ENCODE measurements at regions not wholly inside any gene's neighbourhood (a gene's known extent, or its start where the extent isn't known, plus 50 kb on each side); places are given as distances from the start of the nearest gene placed in this dataset.

DNA sequence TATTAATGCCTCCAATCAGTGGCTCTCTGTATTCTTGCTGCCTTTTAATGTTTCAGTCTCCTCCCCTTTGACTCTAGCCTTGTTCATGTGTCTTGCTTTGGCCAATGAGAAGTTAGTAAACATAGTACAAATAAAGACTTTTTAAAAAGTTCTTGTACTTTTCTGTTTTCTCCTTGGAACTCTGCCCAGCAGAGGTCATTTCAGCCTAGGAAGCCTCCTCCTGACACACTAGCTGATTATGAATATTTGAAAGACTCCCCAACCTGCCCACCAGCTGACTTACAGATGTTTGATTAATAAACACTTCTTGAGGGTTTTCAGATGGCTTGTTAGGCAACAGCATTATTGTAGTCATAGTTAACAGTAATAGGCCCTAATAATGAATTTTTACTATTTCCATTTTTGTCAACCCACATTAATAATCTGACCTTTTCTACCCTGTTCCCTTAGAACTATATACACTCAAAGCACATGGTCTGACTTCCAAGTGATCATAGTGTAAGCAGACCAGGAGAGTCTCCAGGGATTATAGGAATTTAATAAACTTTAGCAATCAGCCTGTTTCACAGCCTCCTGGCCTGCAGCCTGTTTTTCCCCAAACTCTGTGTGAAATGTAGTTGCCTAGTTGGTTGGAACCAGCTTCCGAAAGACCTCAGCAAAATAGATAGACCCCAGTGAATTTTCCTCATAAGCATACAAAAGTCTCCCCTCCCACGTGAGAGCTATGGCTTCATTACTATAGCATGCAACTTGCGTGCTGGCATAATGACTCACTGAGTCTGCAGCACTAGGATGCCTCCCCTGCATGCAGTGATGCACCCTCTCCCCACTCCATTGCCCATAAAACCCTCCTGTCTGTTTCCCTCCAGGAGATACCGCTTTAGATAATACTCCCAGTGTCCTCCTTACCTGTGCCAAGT lies 670.7 kb upstream of the ZNF804A start:
- TF ChIP-seq, protein P1, sequence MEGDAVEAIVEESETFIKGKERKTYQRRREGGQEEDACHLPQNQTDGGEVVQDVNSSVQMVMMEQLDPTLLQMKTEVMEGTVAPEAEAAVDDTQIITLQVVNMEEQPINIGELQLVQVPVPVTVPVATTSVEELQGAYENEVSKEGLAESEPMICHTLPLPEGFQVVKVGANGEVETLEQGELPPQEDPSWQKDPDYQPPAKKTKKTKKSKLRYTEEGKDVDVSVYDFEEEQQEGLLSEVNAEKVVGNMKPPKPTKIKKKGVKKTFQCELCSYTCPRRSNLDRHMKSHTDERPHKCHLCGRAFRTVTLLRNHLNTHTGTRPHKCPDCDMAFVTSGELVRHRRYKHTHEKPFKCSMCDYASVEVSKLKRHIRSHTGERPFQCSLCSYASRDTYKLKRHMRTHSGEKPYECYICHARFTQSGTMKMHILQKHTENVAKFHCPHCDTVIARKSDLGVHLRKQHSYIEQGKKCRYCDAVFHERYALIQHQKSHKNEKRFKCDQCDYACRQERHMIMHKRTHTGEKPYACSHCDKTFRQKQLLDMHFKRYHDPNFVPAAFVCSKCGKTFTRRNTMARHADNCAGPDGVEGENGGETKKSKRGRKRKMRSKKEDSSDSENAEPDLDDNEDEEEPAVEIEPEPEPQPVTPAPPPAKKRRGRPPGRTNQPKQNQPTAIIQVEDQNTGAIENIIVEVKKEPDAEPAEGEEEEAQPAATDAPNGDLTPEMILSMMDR (conservative IDR thresholded peaks at IDR 0.05): no peak
- H3K27ac ChIP-seq: no peak overlapping the region

GRCh38 chr2:183935005-183935404 lies 663.3 kb upstream of the ZNF804A start:
- TF ChIP-seq, protein P1 (conservative IDR thresholded peaks at IDR 0.05): no peak
- no peak overlapping the region for H3K27ac ChIP-seq

DNA sequence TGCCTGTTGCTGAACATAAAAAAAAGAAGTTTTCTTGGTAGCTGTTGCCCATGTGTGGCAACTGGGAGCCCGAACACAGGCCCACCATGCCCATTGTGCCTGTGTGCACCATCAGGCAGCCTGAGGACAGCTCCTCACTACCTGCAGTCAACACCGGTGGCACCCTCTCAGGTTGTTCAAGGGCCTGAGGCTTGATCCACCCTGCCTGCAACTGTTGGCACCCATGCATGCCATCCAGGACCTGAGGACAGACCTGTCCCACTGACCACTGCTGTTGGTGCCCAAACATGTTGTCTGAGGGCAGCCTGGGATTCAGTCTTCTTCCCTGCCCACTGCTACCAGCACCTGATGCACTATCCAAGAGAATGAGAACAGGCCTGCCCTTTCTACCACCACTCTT lies 661.1 kb upstream of the ZNF804A start:
- TF ChIP-seq, protein P1 (conservative IDR thresholded peaks at IDR 0.05): no peak
- H3K27ac ChIP-seq: no peak overlapping the region

- no peak overlapping the region for H3K27ac ChIP-seq
- TF ChIP-seq, protein P1 (conservative IDR thresholded peaks at IDR 0.05): no peak
Measured at GRCh38 chr2:183946193-183946592, 652.1 kb upstream of the ZNF804A start.

- H3K27ac ChIP-seq: no peak overlapping the region
- TF ChIP-seq, protein P1 (conservative IDR thresholded peaks at IDR 0.05): no peak
Measured at GRCh38 chr2:183948861-183949260, 649.5 kb upstream of the ZNF804A start.

DNA sequence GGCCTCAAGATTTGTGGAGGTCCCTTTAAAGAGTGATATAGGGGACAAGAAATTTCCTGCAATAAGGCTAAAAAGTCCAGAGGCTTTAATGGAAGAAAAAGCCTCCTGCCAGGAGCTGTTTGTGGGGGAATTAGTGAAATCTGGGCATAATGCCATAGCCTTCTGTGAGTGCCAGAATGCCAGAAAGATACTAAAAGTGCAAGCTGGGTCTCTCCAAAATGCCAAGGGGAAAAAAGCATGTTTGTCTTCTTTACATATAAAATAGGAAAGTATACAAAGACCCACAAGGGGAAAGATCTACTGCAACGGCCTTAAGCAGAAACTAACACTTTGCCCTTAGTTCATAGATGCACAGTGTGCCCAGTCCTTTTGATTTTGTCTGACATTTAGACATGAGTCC lies 647.7 kb upstream of the ZNF804A start:
- TF ChIP-seq, protein P1 (conservative IDR thresholded peaks at IDR 0.05): no peak
- H3K27ac ChIP-seq: no peak overlapping the region

DNA sequence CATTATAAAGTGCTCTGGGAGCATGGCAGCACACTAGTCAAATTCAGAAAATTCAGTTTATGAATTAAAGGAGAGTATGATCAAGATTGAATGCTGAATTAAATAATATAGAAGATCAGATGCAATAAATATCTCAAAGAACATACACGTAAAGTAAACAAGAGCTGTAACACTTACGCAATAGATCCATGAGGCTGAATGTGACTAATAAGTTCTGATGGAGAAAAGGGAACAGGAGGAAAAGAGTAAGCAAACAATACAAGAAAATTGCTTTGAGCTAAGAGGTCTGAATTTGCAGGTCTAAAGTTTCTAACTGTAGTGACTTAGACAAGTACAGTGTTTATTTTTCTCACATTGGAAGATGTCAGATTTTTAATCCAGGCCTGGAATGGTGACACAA lies 646.7 kb upstream of the ZNF804A start:
- TF ChIP-seq, protein P1 (conservative IDR thresholded peaks at IDR 0.05): no peak
- H3K27ac ChIP-seq: no peak overlapping the region
